Dedifferentiated amniotic fluid mesenchymal stem cell (primary cell): ENCODE measurements at regions not wholly inside any gene's neighbourhood (a gene's known extent, or its start where the extent isn't known, plus 50 kb on each side); places are given as distances from the start of the nearest gene placed in this dataset.
"Not testable (repeated sequence)": the region's sequence is repeated elsewhere in the genome, so short reads cannot be mapped to it uniquely, and the experiment has no call there.

Source experiments
- DNase-seq: peaks from one replicate; pipeline ENCODE4 v3.0.0-alpha.2; 2016; ENCODE audit errors: extremely low spot score

- DNase-seq = not testable (repeated sequence)
These were observed 146.6 kb upstream of the GRK3 start for GRCh38 chr22:25417826-25418225.

DNA sequence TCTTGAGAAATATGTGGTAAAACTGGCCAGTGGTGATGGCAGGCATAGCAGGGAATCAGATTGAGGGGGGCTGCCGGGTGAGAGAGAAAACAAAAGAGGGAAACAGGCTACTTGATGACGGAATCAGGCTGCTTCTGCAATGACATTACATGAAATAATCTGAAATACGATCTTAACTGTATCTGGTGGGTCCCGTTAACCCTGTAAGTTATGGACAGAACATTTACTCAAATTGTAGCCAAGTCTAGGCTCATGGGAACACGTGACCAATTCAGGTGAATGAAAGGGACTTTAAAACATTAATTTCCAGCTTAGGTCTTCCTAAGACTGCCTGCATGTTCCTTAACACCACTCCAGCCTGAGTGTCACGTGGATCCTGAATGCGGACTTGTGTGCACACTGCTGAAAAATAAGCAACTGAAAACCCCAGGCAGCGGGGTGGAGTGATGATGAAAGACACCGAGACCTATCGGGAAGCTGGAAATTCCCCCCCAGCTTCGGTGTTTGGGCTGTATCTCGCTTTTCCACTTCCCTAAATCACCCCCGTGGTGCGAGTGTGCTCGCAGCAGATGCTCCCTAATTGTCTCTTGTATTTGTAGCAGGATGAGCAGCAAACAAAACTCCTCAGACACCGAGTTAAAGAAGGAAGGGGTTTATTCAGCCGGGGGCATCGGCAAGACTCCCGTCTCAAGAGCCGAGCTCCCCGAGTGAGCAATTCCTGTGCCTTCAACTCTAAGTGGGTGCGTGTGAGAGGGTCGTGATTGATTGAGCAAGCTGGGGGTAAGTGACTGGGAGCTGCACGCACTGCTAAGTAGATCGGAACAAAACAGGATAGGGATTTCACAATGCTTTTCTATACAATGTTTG is 145.0 kb upstream of the GRK3 start:
- DNase-seq = peak; percentile 14

- not testable (repeated sequence) for DNase-seq
These were observed 144.4 kb upstream of the GRK3 start for GRCh38 chr22:25420114-25420441.

- peak; percentile 13 for DNase-seq
These were observed 144.0 kb upstream of the GRK3 start for GRCh38 chr22:25420471-25420924.

- DNase-seq = peak; percentile 6
These were observed 143.3 kb upstream of the GRK3 start for GRCh38 chr22:25420925-25421904.

DNA sequence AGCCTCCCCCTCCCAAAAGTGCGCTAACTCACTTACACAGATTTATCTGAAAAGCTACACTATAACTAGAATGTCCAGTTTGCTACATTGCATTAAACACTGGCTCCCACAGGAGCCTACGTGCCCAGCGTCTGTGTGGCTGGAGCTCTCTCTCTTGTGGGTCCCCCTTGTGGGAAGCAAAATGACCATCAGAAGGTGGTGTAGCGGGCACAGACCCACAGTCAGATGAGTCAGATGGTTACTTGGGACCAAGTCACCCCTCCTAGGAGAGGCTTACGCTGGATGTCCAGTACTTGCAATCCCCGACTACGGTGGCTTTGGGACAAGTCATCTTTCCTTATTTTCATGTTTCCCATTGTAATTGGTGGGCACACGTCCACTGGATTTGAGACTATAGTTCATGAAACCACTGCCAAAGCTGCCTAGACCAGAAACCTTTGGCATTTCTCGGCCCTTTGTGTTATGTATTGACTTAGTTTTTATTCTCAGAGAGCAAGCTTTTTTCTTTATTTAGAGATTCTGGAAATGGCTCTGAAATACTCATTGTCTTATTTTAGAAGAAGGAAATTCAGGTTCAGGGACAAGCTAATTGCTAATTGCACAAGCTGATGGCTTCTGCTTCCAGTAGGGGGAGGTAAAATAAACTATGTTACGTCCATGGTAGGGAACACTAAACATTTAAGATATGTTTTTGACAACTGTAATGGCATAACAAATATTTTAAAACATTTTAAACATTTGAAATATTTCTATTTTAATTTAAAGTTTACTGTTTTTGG is 137.8 kb upstream of the GRK3 start:
- DNase-seq = peak; percentile 7

DNA sequence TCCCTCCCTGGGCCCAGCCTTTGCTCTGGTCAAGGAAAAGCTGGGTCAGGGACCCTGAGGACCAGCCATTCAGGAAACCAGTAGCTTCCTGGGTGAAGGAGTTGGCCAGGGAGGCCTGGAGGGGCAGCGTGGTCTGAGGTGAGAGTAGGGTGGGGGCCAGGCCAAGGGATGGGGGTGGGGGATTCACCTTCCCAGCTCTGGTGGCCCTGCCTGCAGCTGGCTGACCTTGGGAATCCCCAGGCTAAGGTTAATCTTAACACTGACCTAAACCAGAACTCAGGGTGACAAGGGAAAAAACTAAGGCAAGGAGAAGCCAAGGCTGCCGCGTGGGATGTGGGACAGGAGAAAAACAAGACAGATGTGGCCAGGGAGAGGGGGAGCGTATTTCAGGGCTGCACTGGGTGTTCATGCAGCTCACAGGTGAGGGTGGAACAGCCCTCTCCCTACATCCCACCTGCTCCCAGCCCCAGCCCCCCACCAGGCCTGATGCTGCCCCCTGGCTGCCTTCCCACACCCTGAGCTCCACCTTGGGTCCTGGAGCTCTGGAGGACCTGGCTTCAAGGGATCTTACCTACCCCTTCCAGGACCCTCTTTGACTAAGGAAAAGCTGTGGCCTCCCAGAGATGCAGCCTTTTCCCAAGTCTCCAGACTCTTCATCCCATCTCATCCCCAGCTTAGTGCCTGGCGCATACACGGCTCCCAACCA is 132.7 kb upstream of the GRK3 start:
- not testable (repeated sequence) for DNase-seq

DNA sequence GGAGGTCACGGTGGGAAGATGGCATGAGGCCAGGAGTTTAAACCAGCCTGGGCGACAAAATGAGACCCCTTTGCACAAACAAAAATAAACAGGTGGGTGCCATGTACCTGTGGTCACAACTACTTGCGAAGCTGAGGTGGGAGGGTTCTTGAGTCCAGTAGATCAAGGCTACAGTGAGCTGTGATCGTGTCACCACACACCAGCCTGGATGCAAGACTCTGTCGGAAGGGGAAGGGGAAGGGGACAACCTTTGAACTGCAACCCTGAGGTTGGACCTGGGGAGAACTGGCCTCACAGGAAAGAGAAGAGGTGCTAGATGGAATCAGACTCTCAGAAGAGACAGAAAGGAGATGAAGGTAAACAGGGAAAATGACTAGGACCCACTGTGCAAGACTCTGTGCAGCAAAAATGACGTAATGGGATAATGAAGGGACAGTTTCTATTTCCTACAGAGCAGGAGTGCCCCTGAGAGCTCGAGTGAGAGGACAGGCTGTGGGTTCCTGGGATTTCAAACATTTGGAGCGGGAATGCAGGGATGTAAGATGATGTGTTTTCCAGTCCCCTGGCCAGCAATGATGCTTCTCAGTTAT is 131.0 kb upstream of the GRK3 start:
- DNase-seq = not testable (repeated sequence)

DNA sequence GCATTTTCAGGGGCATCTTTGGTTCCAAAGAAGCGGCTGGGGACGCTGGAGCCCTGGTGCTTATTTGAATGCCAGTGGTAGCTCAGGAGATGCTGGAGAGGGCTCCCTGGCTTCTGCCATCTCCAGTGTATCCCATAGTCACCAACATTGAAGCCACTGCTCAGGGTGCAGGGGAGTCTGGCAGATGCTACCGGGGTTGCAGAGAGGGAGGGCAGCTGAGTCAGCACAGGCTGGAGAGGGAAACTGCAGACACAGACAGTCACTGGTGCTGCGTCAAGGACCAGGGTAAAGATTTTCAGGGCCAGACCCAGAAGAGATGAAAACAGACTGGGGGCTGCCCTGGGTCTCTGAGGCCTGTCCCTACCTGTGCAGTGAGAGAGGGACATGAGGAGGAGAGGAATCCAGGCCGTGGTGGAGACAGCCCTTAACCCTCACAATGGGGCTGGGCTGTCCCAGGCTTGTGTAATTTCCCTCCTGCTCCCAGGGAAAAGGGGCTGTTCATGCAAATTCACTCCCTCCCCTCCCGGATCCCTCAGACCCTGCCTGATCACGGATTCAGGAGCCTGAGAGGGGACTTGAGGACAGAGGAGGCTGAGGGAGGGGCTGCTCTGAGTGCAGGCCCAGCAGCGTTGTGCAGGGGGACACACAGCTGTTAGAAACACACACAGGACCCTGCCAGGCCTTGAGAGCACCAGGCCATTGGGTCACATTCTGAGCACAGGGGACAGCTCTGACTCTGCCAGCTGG is 126.9 kb upstream of the GRK3 start:
- DNase-seq = no peak

- no peak for DNase-seq
These were observed 117.3 kb upstream of the GRK3 start for GRCh38 chr22:25447067-25447685.

GRCh38 chr22:25447686-25448434 is 116.6 kb upstream of the GRK3 start:
- peak; percentile 58 for DNase-seq

- DNase-seq = peak; percentile 30
These were observed 115.9 kb upstream of the GRK3 start for GRCh38 chr22:25448435-25449051.

GRCh38 chr22:25449781-25450317 is 114.6 kb upstream of the GRK3 start:
- no peak for DNase-seq

GRCh38 chr22:25451480-25452114 is 112.9 kb upstream of the GRK3 start:
- no peak for DNase-seq

GRCh38 chr22:25452116-25452700 is 112.3 kb upstream of the GRK3 start:
- DNase-seq = no peak

DNA sequence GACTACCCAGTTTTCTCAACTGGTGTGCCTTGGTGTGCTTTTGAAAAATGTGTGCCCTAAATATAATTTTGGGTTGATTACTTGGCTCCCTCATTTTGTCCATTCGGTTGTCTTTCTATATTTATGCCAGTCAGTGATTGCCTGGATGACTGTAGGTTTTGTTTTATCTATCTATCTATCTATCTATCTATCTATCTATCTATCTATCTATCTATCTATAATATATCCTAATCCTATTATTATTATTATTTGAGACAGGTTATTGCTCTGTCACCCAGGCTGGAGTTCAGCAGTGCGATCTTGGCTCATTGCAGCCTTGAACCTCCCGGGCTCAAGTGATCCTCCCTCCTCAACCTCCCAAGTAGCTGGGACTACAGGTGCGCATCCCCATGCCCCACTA is 111.4 kb upstream of the GRK3 start:
- DNase-seq = no peak

DNA sequence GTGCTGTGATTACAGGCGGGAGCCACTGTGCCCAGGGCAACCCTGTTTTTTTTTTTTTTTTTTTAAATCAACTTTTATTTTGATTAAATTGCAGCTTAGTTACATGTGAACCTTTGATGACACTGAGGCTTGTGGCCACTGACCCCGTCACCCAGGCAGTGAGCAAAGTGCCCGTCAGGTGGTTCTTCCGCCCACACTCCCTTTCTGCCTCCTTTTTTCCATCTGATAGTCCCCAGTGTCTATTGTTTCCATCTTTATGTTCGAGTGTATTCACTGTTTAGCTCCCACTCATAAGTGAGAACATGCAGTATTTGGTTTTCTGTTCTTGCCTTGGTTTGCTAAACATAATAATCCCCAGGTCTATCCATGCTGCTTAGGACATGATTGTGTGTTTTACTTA is 110.9 kb upstream of the GRK3 start:
- DNase-seq = no peak
